ENCODE measurements at regions not wholly inside any gene's neighbourhood (a gene's known extent, or its start where the extent isn't known, plus 50 kb on each side); places are given as distances from the start of the nearest gene placed in this dataset.

GRCh38 chr9:27934471-27934870, 361.2 kb upstream of the C9orf72 start:
- TF ChIP-seq CTCF (IDR thresholded peaks at IDR 0.05; ENCODE audit: low read length) (no peak), EZH2 (optimal IDR thresholded peaks at IDR 0.05; ENCODE audit: low read depth, low read length) (no peak), EZH2phosphoT487 (IDR thresholded peaks at IDR 0.05; ENCODE audit: low read length) (no peak)
